A673 (cell line): ENCODE measurements at regions not wholly inside any gene's neighbourhood (a gene's known extent, or its start where the extent isn't known, plus 50 kb on each side); places are given as distances from the start of the nearest gene placed in this dataset.
A peak's percentile ranks its signal among the peaks of the same experiment; 100 is the strongest.

Experiments used
- BruUV-seq: library from RNA; stranded (reverse); fragments of 400-500 nt; replicated peaks from 2 replicates; lab custom pipeline; 2021; lab: Mats Ljungman, UMichigan
- CTCF ChIA-PET: fragments of 300-600 bp; sonication (Branson Sonifier 250); formaldehyde crosslinking; loops from one replicate; lab custom pipeline; 2022; ENCODE audit warnings: antibody characterized with exemption; lab: Charles Lee
- POLR2A ChIA-PET: fragments of 300-600 bp; sonication (Branson Sonifier 250); formaldehyde crosslinking; loops from one replicate; lab custom pipeline; 2022; ENCODE audit warnings: antibody characterized with exemption; ENCODE audit not compliant: low non-redundant PET; lab: Charles Lee
- DNase-seq: peaks from one replicate; pipeline ENCODE4 v3.0.0-alpha.2; 2015; ENCODE audit warnings: low spot score
- H3K27ac ChIP-seq: fragments of 200-600 bp; sonication (generic); 2 replicates; pipeline ENCODE4 v1.5.1; 2016; ENCODE audit warnings: mixed run types, low read depth, mild to moderate bottlenecking, mixed read lengths, antibody characterized with exemption, low read length; ENCODE audit not compliant: poor library complexity, severe bottlenecking
- H3K27me3 ChIP-seq: fragments of 200-600 bp; sonication (generic); replicated peaks from 2 replicates; pipeline ENCODE4 v1.6.1; 2017; ENCODE audit warnings: mixed run types, low read depth, mild to moderate bottlenecking, mixed read lengths, antibody characterized with exemption, low read length; ENCODE audit not compliant: insufficient read depth, poor library complexity
- H3K36me3 ChIP-seq: fragments of 200-600 bp; sonication (generic); 2 replicates; pipeline ENCODE4 v1.6.1; 2016; ENCODE audit warnings: mixed run types, mild to moderate bottlenecking, mixed read lengths, antibody characterized with exemption, low read length; ENCODE audit not compliant: insufficient read depth, poor library complexity, severe bottlenecking
- H3K4me1 ChIP-seq: fragments of 200-600 bp; sonication (generic); 2 replicates; pipeline ENCODE4 v1.6.1; 2017; ENCODE audit warnings: mixed run types, mild to moderate bottlenecking, mixed read lengths, antibody characterized with exemption, low read length; ENCODE audit not compliant: insufficient read depth, poor library complexity, severe bottlenecking
- H3K4me3 ChIP-seq: fragments of 200-600 bp; sonication (generic); 2 replicates; pipeline ENCODE4 v1.5.1; 2016; ENCODE audit warnings: low read depth, mixed run types, mild to moderate bottlenecking, mixed read lengths, low read length; ENCODE audit not compliant: poor library complexity, severe bottlenecking
- H3K9me3 ChIP-seq: fragments of 200-600 bp; sonication (generic); 2 replicates; pipeline ENCODE4 v1.6.1; 2016; ENCODE audit warnings: mixed run types, low read depth, mild to moderate bottlenecking, mixed read lengths, antibody characterized with exemption, low read length; ENCODE audit not compliant: poor library complexity, severe bottlenecking
- CTCF ChIP-seq: fragments of 300-800, 200-600 bp; sonication (generic); conservative IDR thresholded peaks from 2 replicates; pipeline ENCODE4 v1.5.1; 2017; ENCODE audit warnings: low read depth, mild to moderate bottlenecking, antibody characterized with exemption, low read length, moderate library complexity, mixed read lengths
- EZH2 ChIP-seq: fragments of 200-600 bp; sonication (generic); IDR thresholded peaks from 2 replicates; pipeline ENCODE4 v1.6.1; 2017; ENCODE audit warnings: borderline replicate concordance, low read depth, mild to moderate bottlenecking, mixed read lengths, antibody characterized with exemption, low read length; ENCODE audit not compliant: poor library complexity, severe bottlenecking
- intact Hi-C: fragments of 100-400 bp; cut with micrococcal nuclease; formaldehyde crosslinking; loops from one replicate; pipeline ENCODE4 v1.10.0; 2022; ENCODE audit not compliant: unreplicated experiment

DNA sequence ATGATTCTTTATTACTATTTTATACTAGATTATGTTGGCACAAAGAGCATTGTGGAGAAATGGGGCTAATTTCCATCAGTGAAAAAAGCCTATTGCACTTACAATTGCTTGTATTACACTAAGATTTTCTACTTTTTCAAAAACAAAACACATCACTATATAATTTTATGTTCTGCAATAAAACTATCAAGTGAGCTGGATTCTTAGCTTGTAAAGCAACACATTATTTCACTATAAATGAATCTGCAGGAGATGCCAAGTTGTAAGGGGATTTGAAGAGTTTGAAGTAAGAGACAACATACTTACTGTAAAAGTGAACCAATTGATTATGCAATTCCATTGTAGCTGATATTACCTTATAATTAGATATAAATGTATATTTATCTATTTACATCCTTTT lies 333.3 kb upstream of the SEMA3D start:
- CTCF ChIA-PET: no interaction called here
- intact Hi-C loops: no loop called here

GRCh38 chr7:85516675-85517074 lies 329.8 kb upstream of the SEMA3D start:
- ChIA-PET POLR2A (no interaction called here), CTCF (no interaction called here)
- Histone ChIP-seq H3K27ac (no peak overlapping the region), H3K4me3 (no peak overlapping the region), H3K27me3 (peaks cover 13% of the 10 kb centered on the region), H3K36me3 (no peaks in the 10 kb centered on the region), H3K9me3 (no peaks in the 10 kb centered on the region), H3K4me1 (no peaks in the 10 kb centered on the region)
- intact Hi-C loops: no loop called here
- TF ChIP-seq CTCF (no peak), EZH2 (no peak)
- DNase-seq: no peak
- no TSS peak for BruUV-seq

More for the DNA sequence above, 333.3 kb upstream of the SEMA3D start:
- H3K4me1 ChIP-seq: no peaks in the 10 kb centered on the region
- DNase-seq: no peak
- POLR2A ChIA-PET: no interaction called here
- H3K36me3 ChIP-seq: no peaks in the 10 kb centered on the region
- TF ChIP-seq EZH2: no peak
- TF ChIP-seq CTCF: no peak
- H3K27ac ChIP-seq: no peak overlapping the region
- no peak overlapping the region for H3K4me3 ChIP-seq
- H3K27me3 ChIP-seq: peaks cover 3% of the 10 kb centered on the region
- BruUV-seq: no TSS peak
- no peaks in the 10 kb centered on the region for H3K9me3 ChIP-seq

- H3K27ac ChIP-seq: no peak overlapping the region
- H3K4me3 ChIP-seq: no peak overlapping the region
- CTCF ChIA-PET: no interaction called here
- intact Hi-C loops: no loop called here
- no peaks in the 10 kb centered on the region for H3K4me1 ChIP-seq
- peaks cover 13% of the 10 kb centered on the region for H3K27me3 ChIP-seq
- no peaks in the 10 kb centered on the region for H3K9me3 ChIP-seq
- TF ChIP-seq CTCF (no peak), EZH2 (no peak)
- no TSS peak for BruUV-seq
- peak; percentile 14 for DNase-seq
- POLR2A ChIA-PET: interaction anchor here (0.6 kb wide), 1 partner anchor 61 kb away, joined by 3 read pairs; no protein-coding TSS in a partner anchor
- no peaks in the 10 kb centered on the region for H3K36me3 ChIP-seq
Observed at GRCh38 chr7:85512790-85513189, 325.9 kb upstream of the SEMA3D start.
